ENCODE measurements at regions not wholly inside any gene's neighbourhood (a gene's known extent, or its start where the extent isn't known, plus 50 kb on each side); places are given as distances from the start of the nearest gene placed in this dataset.

- Histone ChIP-seq H3K27me3 (no peaks in the 10 kb centered on the region), H3K4me1 (no peaks in the 10 kb centered on the region), H3K9me3 (no peaks in the 10 kb centered on the region), H3K36me3 (no peaks in the 10 kb centered on the region), H3K27ac (no peak overlapping the region), H3K4me3 (no peak overlapping the region)
- TF ChIP-seq CTCF (IDR thresholded peaks at IDR 0.05): no peak
- intact Hi-C loops (cut with DNase I): no loop called here
- DNase-seq (no peak), ATAC-seq (no peak)
These were observed 660.5 kb downstream of the KCNJ2 start for GRCh38 chr17:70829876-70830275.

- Histone ChIP-seq H3K27ac (no peak overlapping the region), H3K36me3 (no peaks in the 10 kb centered on the region), H3K9me3 (no peaks in the 10 kb centered on the region), H3K27me3 (no peaks in the 10 kb centered on the region), H3K4me3 (no peak overlapping the region), H3K4me1 (no peaks in the 10 kb centered on the region)
- intact Hi-C loops (cut with DNase I): no loop called here
- no peak for TF ChIP-seq CTCF (IDR thresholded peaks at IDR 0.05)
- ATAC-seq: no peak
- no peak for DNase-seq
- WGBS, 2 donors: 88 to 95% methylated on average over 3 of the region's 3 CpGs
These were observed 664.7 kb downstream of the KCNJ2 start for GRCh38 chr17:70834039-70834438.

GRCh38 chr17:70848785-70849184 is 679.5 kb downstream of the KCNJ2 start:
- H3K4me3 ChIP-seq: no peak overlapping the region
- no peak for DNase-seq
- intact Hi-C loops (cut with DNase I): no loop called here
- no peak for ATAC-seq
- no peaks in the 10 kb centered on the region for H3K4me1 ChIP-seq
- no peaks in the 10 kb centered on the region for H3K9me3 ChIP-seq
- H3K36me3 ChIP-seq: no peaks in the 10 kb centered on the region
- no peak overlapping the region for H3K27ac ChIP-seq
- no peak for TF ChIP-seq CTCF (IDR thresholded peaks at IDR 0.05)
- H3K27me3 ChIP-seq: peaks cover 0 to 7% (median 0%) of the 10 kb centered on the region in 7 donors
- WGBS, 2 donors: 54 to 67% methylated on average over 3 of the region's 3 CpGs

- ATAC-seq: no peak
- TF ChIP-seq CTCF (IDR thresholded peaks at IDR 0.05): no peak
- 43 to 52% methylated on average over 8 of the region's 8 CpGs for WGBS, 2 donors
These were observed 686.2 kb downstream of the KCNJ2 start for GRCh38 chr17:70855401-70856054.

More at GRCh38 chr17:70855401-70856054, 686.2 kb downstream of the KCNJ2 start:
- H3K4me1 ChIP-seq: no peaks in the 10 kb centered on the region
- H3K4me3 ChIP-seq: no peak overlapping the region
- no peak overlapping the region for H3K27ac ChIP-seq
- intact Hi-C loops (cut with DNase I): no loop called here
- peaks cover 0 to 14% (median 0%) of the 10 kb centered on the region in 11 donors for H3K9me3 ChIP-seq
- no peaks in the 10 kb centered on the region for H3K36me3 ChIP-seq
- DNase-seq: no peak
- peaks cover 0 to 7% (median 0%) of the 10 kb centered on the region in 7 donors for H3K27me3 ChIP-seq
